Natural killer cell treated with Interleukin-12 subunit alpha and Interleukin-12 subunit beta and Interleukin-15 and Interleukin-18, amount 100 ng/mL, for 72 hours (primary cell): ENCODE measurements at regions not wholly inside any gene's neighbourhood (a gene's known extent, or its start where the extent isn't known, plus 50 kb on each side); places are given as distances from the start of the nearest gene placed in this dataset.

Experiments
- ATAC-seq, 2 donors: fragments of 150-1000 bp; cut with Tn5 transposase in 1 of 2; sonication (Bioruptor Pico), chemical (Tn5 transposase) in 1 of 2; 2 replicates each; pipeline ENCODE4 v1.10.0; 2021
- DNase-seq: peaks from one replicate; pipeline ENCODE4 v3.0.0; 2022; ENCODE audit warnings: low spot score
- H3K27ac Mint-ChIP-seq, 2 donors: 1 replicate in 1 of 2; 2 replicates in 1 of 2; pipeline ENCODE4 v1.8.0; 2022; ENCODE audit warnings: mixed read lengths in 2 of 2, mild to moderate bottlenecking in 1 of 2, moderate library complexity in 1 of 2
- H3K27me3 Mint-ChIP-seq, 2 donors: 1 replicate in 1 of 2; 2 replicates in 1 of 2; pipeline ENCODE4 v1.8.0; 2022; ENCODE audit warnings: mixed read lengths in 2 of 2
- H3K36me3 Mint-ChIP-seq: one replicate; pipeline ENCODE4 v1.8.0; 2022; ENCODE audit warnings: mixed read lengths
- H3K4me1 Mint-ChIP-seq, 2 donors: 1 replicate in 1 of 2; 2 replicates in 1 of 2; pipeline ENCODE4 v1.8.0; 2022; ENCODE audit warnings: low read depth in 2 of 2, mixed read lengths in 2 of 2, mild to moderate bottlenecking in 1 of 2
- H3K4me3 Mint-ChIP-seq: one replicate; pipeline ENCODE4 v1.8.0; 2022; ENCODE audit warnings: mixed read lengths
- H3K9me3 Mint-ChIP-seq: 2 replicates; pipeline ENCODE4 v1.8.0; 2022; ENCODE audit warnings: mixed read lengths

DNA sequence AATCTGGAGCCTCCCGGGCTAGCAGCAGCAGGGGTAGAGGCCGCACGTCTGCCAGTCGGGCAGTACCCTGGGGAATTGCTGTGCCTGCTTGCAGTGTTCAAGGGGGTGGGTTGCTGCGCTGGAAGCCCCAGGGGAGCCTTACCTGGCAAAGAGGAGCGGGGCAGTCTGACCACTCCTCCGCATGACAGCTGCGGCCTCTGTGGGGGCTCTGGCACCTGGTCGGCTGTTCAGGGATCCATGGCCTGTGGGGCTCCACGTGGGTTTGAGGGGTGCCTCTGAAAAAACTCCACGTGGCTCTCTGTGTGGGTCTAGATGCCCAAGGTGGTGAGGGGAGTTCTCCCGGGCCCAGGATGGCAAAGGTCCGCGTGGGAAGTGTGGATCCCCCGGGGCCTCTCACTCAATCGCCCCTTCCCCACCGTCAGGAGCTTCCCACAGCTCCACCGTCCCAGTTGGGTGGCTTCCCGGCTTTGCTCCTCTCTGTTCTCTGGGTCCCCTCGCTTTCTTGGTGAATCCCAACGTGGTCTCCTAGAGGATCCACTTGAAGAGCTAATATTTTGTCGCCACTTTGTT, 184.5 kb downstream of the EFHB start:
- no peak overlapping the region for H3K4me3 Mint-ChIP-seq
- DNase-seq (no peak), ATAC-seq (peak in 1 of 2 donors; percentile 24)
- no peak overlapping the region for H3K27ac Mint-ChIP-seq
- H3K4me1 Mint-ChIP-seq, result no peaks in the 10 kb centered on the region
- no peaks in the 10 kb centered on the region for H3K36me3 Mint-ChIP-seq
- H3K27me3 Mint-ChIP-seq, result no peaks in the 10 kb centered on the region
- H3K9me3 Mint-ChIP-seq, result peaks cover 14% of the 10 kb centered on the region

DNA sequence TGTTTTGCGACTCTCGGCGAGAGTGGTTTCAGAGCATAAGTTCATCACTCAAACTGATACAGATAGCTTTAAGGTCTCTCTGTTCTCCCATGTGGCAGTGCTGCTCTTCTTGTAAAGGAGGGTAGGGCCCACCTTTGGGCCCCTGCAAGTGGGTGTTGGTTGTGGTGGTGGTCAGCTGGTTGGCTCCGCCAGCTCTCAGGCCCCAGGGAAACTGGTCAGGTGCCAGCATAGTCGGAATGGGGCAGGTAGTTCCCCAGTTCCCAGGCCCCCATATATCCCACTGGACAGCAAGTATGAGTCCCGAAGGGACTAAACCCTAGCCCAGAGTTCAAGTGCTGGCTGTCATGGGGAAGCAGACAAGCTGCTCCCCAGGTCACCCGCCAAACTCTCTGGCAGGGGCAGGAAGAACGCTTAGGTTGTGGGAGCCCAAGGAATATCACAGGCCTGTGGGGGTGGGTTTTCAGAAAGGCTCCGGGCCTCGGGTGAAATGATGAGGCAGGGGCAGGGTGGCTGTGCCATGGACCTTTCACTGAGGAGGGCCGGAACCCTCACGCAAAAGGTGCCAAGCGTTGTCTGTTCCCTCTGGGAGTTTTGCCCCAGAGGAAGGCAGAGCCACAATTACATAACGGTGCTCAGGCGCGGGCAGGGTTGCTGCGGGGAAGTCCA, 185.1 kb downstream of the EFHB start:
- ATAC-seq (no peak), DNase-seq (no peak)
- Mint-ChIP-seq H3K9me3 (peaks cover 14% of the 10 kb centered on the region), H3K36me3 (no peaks in the 10 kb centered on the region), H3K4me3 (no peak overlapping the region), H3K27ac (no peak overlapping the region), H3K27me3 (no peaks in the 10 kb centered on the region), H3K4me1 (no peaks in the 10 kb centered on the region)

DNA sequence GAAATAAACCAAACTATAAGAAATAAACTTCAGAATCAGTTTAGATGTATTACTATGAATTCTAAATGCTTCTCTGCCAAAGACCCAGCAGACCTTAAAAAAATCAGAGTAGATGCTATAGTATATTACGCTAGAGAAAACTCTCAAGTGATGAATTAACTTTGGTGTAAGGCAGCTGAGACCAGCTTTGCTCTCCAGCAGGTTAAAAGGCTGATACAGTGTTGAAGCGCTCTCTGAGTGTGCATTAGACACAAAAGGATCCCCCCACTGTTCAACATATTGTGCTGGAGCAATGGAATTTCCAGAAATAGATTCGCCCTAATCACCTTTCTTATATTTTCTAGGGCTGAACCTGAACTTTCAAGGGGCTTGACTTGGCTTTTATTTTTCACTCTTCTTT, 190.0 kb downstream of the EFHB start:
- H3K36me3 Mint-ChIP-seq, result no peaks in the 10 kb centered on the region

DNA sequence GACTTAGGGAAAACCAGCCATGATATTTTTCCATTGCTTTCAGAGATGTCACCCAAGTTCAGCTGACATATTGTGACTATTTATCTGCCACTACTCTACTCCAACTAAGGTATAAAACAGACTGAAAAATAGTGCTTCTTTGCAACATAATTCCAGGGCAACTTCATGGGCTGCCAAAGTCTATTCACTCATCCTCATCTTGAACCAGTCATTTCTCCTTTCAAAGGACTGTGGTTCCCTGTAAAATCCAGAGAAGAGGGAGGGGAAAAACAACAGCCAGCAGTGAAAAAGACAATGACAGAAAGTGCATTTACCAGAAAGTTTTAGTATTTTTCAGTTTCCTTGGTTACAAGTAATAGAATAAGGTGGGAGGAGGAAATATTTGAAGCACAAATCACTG, 191.1 kb downstream of the EFHB start:
- DNase-seq (no peak), ATAC-seq (no peak)
- Mint-ChIP-seq H3K27ac (no peak overlapping the region), H3K36me3 (no peaks in the 10 kb centered on the region), H3K4me3 (no peak overlapping the region), H3K4me1 (no peaks in the 10 kb centered on the region), H3K27me3 (no peaks in the 10 kb centered on the region), H3K9me3 (peaks cover 12% of the 10 kb centered on the region)

More for the DNA sequence above, 190.0 kb downstream of the EFHB start:
- Mint-ChIP-seq H3K4me3 (no peak overlapping the region), H3K4me1 (no peaks in the 10 kb centered on the region), H3K27ac (no peak overlapping the region), H3K27me3 (no peaks in the 10 kb centered on the region), H3K9me3 (peaks cover 12% of the 10 kb centered on the region)
- no peak for DNase-seq
- ATAC-seq, result no peak

DNA sequence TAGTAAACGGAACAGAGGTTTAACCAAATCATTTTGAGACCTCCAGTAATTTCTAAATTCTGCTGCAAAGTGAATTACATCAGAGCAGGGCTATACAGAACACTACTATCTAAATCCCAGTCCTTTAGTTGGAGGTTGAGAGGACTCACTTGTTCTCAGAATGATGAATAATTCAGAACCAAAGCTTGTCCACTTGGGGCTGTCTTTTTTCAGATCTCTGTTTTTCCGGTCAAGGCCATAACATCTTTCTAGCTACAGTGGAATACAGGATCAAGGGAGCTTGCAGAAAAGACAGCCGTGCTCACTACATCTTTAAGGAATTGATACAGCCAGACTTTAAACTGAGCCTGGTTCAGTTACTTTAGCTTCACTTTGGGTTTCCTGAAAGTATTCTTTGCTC, 194.5 kb downstream of the EFHB start:
- H3K4me1 Mint-ChIP-seq, result no peaks in the 10 kb centered on the region
- no peak for ATAC-seq
- no peaks in the 10 kb centered on the region for H3K27me3 Mint-ChIP-seq
- peaks cover 9% of the 10 kb centered on the region for H3K9me3 Mint-ChIP-seq
- no peak overlapping the region for H3K4me3 Mint-ChIP-seq
- no peaks in the 10 kb centered on the region for H3K36me3 Mint-ChIP-seq
- H3K27ac Mint-ChIP-seq, result no peak overlapping the region
- no peak for DNase-seq

DNA sequence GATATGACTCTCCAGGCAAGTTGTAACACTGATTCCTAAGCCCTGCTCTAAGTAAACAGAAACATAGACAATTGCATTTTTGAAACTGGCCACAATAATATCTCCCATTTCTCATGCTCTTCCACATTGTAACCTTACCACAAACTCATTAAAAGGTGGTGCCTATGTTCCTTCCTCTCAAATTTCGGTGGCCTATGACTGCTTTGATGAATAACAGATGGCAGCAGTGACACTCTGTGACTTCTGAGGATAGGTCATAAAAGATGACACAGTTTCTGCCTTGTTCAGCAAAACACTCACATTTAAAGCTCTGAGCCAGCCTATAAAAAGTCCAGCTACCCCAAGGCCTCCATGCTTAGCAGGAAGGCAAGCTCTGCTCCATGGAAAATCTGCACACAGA, 195.2 kb downstream of the EFHB start:
- Mint-ChIP-seq H3K36me3 (no peaks in the 10 kb centered on the region), H3K27ac (no peak overlapping the region), H3K4me3 (no peak overlapping the region), H3K4me1 (no peaks in the 10 kb centered on the region), H3K27me3 (no peaks in the 10 kb centered on the region), H3K9me3 (peaks cover 9% of the 10 kb centered on the region)
- ATAC-seq (no peak), DNase-seq (no peak)

DNA sequence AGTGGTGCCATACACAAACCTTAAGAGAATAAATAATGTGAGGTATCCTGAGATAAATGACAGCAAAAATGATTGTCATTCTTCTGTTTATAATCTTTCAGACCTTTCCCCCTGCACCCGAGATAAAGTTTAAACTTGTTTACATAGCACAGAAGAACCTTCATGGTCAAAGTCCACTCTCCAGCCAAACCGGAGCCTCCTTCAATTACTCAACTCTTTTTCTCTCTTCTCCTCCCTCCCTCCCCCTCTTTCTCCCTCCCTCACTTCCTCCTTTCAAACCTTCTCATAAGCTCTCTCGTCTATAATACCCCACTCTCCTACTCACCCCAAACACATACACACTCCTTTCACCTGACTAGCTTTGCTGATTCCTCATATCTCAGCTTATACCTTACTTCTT, 198.9 kb downstream of the EFHB start:
- no peaks in the 10 kb centered on the region for H3K27me3 Mint-ChIP-seq

DNA sequence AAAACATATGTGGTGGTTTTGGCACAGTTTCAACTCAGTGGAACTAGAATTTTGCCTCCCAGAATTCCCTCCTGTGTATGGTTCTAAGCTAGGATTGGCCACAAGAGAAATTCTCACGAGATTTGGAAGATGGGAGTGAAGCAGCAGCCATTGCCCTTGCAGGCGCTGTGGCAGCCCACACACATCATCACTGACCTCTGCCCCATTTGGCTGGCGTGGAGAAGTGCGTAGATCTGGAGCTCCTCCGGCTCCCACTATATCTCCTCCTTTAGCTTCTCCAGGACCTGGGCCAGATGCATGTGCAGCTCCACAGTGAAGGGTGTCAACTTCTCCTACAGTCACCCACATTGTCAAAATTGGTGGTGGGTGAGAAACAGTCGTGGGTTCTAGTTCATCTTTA, 199.6 kb downstream of the EFHB start:
- H3K36me3 Mint-ChIP-seq, result no peaks in the 10 kb centered on the region
- DNase-seq, result no peak
- no peaks in the 10 kb centered on the region for H3K27me3 Mint-ChIP-seq
- no peak overlapping the region for H3K4me3 Mint-ChIP-seq
- H3K9me3 Mint-ChIP-seq, result peaks cover 6% of the 10 kb centered on the region
- ATAC-seq, result no peak
- H3K4me1 Mint-ChIP-seq, result no peaks in the 10 kb centered on the region
- no peak overlapping the region for H3K27ac Mint-ChIP-seq

More for the DNA sequence above, 198.9 kb downstream of the EFHB start:
- H3K36me3 Mint-ChIP-seq, result no peaks in the 10 kb centered on the region
- H3K4me3 Mint-ChIP-seq, result no peak overlapping the region
- ATAC-seq, result no peak
- H3K27ac Mint-ChIP-seq, result no peak overlapping the region
- DNase-seq, result no peak
- H3K4me1 Mint-ChIP-seq, result no peaks in the 10 kb centered on the region
- H3K9me3 Mint-ChIP-seq, result peaks cover 6% of the 10 kb centered on the region

DNA sequence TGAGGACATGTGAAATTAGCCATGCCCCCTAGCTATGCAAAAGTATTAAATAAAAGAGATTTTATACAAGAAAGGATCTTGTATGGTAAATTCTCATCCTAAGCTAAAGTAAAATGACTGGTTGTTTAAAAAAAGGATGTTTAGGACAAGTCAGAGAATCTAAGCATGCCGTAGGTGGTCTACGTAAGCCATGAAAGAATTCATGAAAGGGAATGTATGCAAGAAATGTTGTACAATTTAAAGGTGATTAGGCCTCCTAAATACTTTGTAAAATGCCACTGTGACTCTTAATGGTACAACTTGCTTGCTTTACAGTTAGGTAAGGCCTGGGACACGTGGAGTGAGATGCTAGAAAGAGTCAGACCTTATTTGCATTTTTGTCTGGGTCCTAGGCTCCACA, 209.0 kb downstream of the EFHB start:
- Mint-ChIP-seq H3K4me3 (no peak overlapping the region), H3K27ac (no peak overlapping the region), H3K27me3 (no peaks in the 10 kb centered on the region), H3K4me1 (no peaks in the 10 kb centered on the region), H3K9me3 (peaks cover 14% of the 10 kb centered on the region), H3K36me3 (no peaks in the 10 kb centered on the region)
- DNase-seq (no peak), ATAC-seq (no peak)

DNA sequence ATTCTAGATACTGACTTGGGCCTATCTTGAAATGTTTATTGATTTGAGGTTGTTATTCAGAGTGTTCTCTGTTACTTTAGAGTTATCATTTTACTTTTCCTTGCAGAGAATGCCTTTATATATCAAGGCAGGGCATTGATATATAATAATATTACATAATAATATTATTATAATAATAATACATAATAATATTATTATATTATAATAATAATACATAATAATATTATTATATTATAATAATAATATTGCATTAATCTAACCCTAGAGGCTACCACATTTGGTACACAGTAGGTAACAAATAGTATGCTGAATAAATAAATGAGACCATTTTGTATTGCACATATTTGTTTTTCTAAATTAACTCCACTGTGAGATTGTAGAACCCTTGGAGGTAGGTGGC, 216.3 kb downstream of the EFHB start:
- no peak overlapping the region for H3K4me3 Mint-ChIP-seq
- no peaks in the 10 kb centered on the region for H3K4me1 Mint-ChIP-seq
- no peaks in the 10 kb centered on the region for H3K27me3 Mint-ChIP-seq
- DNase-seq, result no peak
- no peak overlapping the region for H3K27ac Mint-ChIP-seq
- no peaks in the 10 kb centered on the region for H3K36me3 Mint-ChIP-seq
- no peak for ATAC-seq
- peaks cover 7% of the 10 kb centered on the region for H3K9me3 Mint-ChIP-seq

DNA sequence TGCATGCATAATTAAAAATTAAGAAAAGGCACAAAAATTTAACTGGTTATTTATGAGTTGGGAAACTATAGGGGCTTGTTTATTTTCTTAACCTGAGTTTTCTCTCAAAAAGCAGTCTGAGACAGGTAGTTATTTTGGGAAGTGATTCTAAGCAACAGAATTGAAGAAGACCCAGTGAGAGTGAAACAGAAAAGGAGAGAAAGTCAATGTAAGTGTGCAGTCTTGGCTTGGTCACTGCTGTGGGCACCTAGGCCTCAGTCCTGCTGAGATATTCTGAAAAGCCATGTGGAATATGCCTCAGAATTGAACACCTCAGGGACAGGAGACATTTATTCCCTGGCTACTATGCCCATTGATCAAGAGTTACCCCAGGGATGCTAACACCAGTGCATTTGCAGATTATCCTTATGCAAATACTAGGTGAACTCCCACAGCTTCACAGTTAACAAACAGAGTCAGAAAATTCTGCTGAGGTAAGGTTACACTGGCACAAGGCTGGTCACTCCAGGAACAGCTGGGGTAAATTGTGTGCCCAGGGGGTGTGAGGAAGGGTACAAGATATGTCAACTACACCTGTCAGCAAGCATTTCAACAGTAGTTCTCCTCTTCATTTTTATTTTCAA, 222.7 kb downstream of the EFHB start:
- Mint-ChIP-seq H3K4me1 (no peaks in the 10 kb centered on the region), H3K27ac (no peak overlapping the region), H3K4me3 (no peak overlapping the region), H3K27me3 (no peaks in the 10 kb centered on the region), H3K36me3 (no peaks in the 10 kb centered on the region), H3K9me3 (no peaks in the 10 kb centered on the region)
- no peak for ATAC-seq
- no peak for DNase-seq

DNA sequence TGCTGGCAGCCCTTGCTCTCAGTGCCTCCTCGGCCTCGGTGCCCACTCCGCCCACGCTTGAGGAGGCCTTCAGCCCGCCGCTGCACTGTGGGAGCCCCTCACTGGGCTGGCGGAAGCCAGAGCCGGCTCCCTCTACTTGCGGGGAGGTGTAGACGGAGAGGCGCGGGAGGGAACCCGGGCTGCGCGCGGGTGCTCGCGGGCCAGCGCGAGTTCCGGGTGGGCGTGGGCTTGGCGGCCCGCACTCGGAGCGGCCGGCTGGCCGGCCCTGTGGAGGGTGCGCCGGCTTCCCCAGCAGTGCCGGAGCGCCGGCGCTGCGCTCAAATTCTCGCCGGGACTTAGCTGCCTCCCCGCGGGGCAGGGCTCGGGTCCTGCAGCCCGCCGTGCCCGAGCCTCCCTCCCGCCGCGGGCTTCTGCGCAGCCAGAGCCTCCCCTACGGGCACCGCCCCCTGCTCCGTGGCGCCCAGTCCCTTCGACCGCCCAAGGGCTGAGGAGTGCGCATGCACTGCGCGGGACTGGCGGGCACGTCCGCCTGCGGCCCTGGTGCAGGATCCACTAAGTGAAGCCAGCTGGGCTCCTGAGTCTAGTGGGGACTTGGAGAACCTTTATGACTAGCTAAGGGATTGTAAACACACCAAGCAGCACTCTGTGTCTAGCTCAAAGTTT, 231.5 kb downstream of the EFHB start:
- no peak for ATAC-seq
- Mint-ChIP-seq H3K4me1 (no peaks in the 10 kb centered on the region), H3K4me3 (no peak overlapping the region), H3K9me3 (peaks cover 5% of the 10 kb centered on the region), H3K27me3 (no peaks in the 10 kb centered on the region), H3K27ac (no peak overlapping the region), H3K36me3 (no peaks in the 10 kb centered on the region)
- no peak for DNase-seq

DNA sequence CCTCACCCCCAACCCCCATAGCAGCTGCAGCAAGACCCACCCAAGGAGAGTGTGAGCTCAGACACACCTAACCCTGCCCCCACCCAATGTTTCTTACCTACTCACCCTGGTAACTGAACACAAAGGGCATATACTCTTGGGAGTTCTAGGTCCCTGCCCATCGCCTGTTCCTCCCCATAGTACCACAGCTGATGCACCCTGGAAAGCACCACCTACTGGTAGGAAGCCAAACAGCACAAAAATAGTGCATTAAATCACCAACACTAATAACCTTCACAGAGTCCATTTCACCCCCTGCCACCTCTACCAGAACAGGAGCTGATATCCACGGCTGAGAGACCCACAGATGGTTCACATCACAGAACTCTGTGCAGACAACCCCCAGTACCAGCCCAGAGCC, 245.2 kb downstream of the EFHB start:
- no peak overlapping the region for H3K27ac Mint-ChIP-seq
- no peak overlapping the region for H3K4me3 Mint-ChIP-seq
- ATAC-seq (no peak), DNase-seq (no peak)
- H3K4me1 Mint-ChIP-seq, result no peaks in the 10 kb centered on the region
- peaks cover 21% of the 10 kb centered on the region for H3K36me3 Mint-ChIP-seq
- peaks cover 49% of the 10 kb centered on the region for H3K9me3 Mint-ChIP-seq
- no peaks in the 10 kb centered on the region for H3K27me3 Mint-ChIP-seq

DNA sequence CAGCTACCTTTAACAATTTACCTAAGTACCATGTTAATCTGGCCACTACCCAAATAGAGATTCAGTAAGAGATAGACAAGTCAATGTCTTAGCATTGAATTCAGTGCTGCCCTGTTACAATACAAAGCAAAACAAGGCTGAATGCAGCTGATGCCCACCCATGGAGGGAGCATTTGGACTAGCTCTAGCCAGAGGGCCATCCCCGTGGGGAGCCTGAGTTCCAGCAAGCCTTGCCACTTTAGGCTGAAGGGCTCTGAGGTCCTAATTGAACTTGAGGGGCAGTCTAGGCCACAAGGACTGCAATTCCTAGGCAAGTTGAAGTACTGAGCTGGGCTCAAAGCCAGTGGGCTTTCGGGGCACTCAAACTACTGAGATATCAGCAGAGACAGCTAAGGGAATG, 265.9 kb downstream of the EFHB start:
- Mint-ChIP-seq H3K27me3 (no peaks in the 10 kb centered on the region), H3K36me3 (no peaks in the 10 kb centered on the region), H3K27ac (no peak overlapping the region), H3K4me3 (no peak overlapping the region), H3K9me3 (peaks cover 5% of the 10 kb centered on the region), H3K4me1 (no peaks in the 10 kb centered on the region)
- no peak for ATAC-seq
- no peak for DNase-seq
